Body of pancreas (tissue), 4 donors: ENCODE measurements at regions not wholly inside any gene's neighbourhood (a gene's known extent, or its start where the extent isn't known, plus 50 kb on each side); places are given as distances from the start of the nearest gene placed in this dataset.

Experiments
- ATAC-seq: fragments of 150-250 bp; one replicate; pipeline ENCODE4 v1.9.1; 2016
- DNase-seq, 4 donors: peaks; one replicate each; pipeline ENCODE4 v3.0.0-alpha.2; 2019
- H3K27ac ChIP-seq, 4 donors: fragments of 200-600 bp; sonication (generic); 1 replicate in 3 of 4; 2 replicates in 1 of 4; pipeline versions ENCODE4 v1.5.1 to v1.6.1; 2016 to 2019; ENCODE audit warnings: mild to moderate bottlenecking in 1 of 4, mixed read lengths in 1 of 4, moderate library complexity in 1 of 4
- H3K27me3 ChIP-seq, 2 donors: fragments of 200-600 bp; sonication (generic); one replicate each; pipeline ENCODE4 v1.6.0; 2016; ENCODE audit warnings: mild to moderate bottlenecking in 1 of 2
- H3K36me3 ChIP-seq, 2 donors: fragments of 200-600 bp; sonication (generic); replicated peaks in 1 of 2; 2 replicates each; pipeline ENCODE4 v1.5.1; 2016; ENCODE audit warnings: low read depth in 2 of 2; ENCODE audit not compliant: insufficient read depth in 1 of 2
- H3K4me1 ChIP-seq: fragments of 200-600 bp; sonication (generic); one replicate; pipeline ENCODE4 v1.6.0; 2016
- H3K4me3 ChIP-seq, 2 donors: fragments of 200-600 bp; sonication (generic); 1 replicate in 1 of 2; 2 replicates in 1 of 2; pipeline ENCODE4 v1.5.1; 2016 to 2019
- H3K9me3 ChIP-seq, 3 donors: fragments of 200-600 bp; sonication (generic); 1 replicate in 2 of 3; 2 replicates in 1 of 3; pipeline ENCODE4 v1.5.1; 2016
- CTCF ChIP-seq, 7 experiments: fragments of 450-650 bp in 4 of 7; fragments of 200-600 bp in 3 of 7; sonication (generic) in 3 of 7; IDR thresholded peaks; one replicate each; pipeline ENCODE4 v1.5.1; 2016 to 2019; ENCODE audit warnings: antibody characterized with exemption in 7 of 7
- POLR2A ChIP-seq, 3 donors: fragments of 450-650 bp; IDR thresholded peaks; one replicate each; pipeline ENCODE4 v1.6.1; 2016; ENCODE audit warnings: antibody characterized with exemption in 3 of 3, mild to moderate bottlenecking in 2 of 3
- WGBS, 2 donors: methylation state at CpG; one replicate each; pipeline ENCODE4 v1.1.5; 2017; 5-methylcytosine and 5-hydroxymethylcytosine counted together
- intact Hi-C: fragments of 100-400 bp; cut with DNase I; formaldehyde crosslinking; loops from one replicate; pipeline ENCODE4 v1.15.1; 2023

DNA sequence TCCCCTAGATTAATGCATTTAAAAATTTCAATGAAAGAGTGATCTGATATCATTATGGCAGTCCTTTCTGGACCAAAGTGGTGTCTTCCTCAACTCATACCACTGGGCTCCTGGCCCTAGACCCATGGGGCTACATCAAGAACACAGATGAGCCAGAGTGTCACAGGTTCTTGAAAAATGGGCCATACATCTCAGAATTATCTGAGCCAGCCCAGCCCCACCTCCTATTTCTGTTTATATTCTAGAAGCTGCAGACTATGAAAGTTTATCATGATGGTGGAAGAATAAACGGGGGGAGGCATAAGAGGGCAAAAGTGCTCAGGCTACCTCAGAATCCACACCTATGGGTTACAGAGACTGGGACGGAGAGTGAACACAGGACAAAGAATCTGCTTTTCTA lies 120.6 kb upstream of the TACR1 start:
- H3K9me3 ChIP-seq = no peaks in the 10 kb centered on the region
- intact Hi-C loops = no loop called here
- ATAC-seq (no peak), DNase-seq (no peak)
- WGBS, 2 donors = 77 to 81% methylated on average over 2 of the region's 2 CpGs
- no peaks in the 10 kb centered on the region for H3K36me3 ChIP-seq
- H3K27me3 ChIP-seq = no peaks in the 10 kb centered on the region
- TF ChIP-seq POLR2A (IDR thresholded peaks at IDR 0.05) (no peak), CTCF (IDR thresholded peaks at IDR 0.05) (no peak)
- H3K27ac ChIP-seq = no peak overlapping the region
- H3K4me1 ChIP-seq = no peaks in the 10 kb centered on the region
- no peak overlapping the region for H3K4me3 ChIP-seq

- no peak overlapping the region for H3K27ac ChIP-seq
- H3K36me3 ChIP-seq = no peaks in the 10 kb centered on the region
- no peak for TF ChIP-seq POLR2A (IDR thresholded peaks at IDR 0.05)
- no peak for TF ChIP-seq CTCF (IDR thresholded peaks at IDR 0.05)
- no peak overlapping the region for H3K4me3 ChIP-seq
- no peaks in the 10 kb centered on the region for H3K9me3 ChIP-seq
- H3K27me3 ChIP-seq = no peaks in the 10 kb centered on the region
- no peaks in the 10 kb centered on the region for H3K4me1 ChIP-seq
- intact Hi-C loops = no loop called here
- WGBS, 2 donors = 71 to 79% methylated on average over 1 of the region's 1 CpG
- no peak for ATAC-seq
- no peak for DNase-seq
These were observed 118.5 kb upstream of the TACR1 start for GRCh38 chr2:75317802-75318201.

- no peaks in the 10 kb centered on the region for H3K4me1 ChIP-seq
- intact Hi-C loops = no loop called here
- no peak overlapping the region for H3K4me3 ChIP-seq
- WGBS, 2 donors = 52 to 56% methylated on average over 2 of the region's 2 CpGs
- H3K27me3 ChIP-seq = no peaks in the 10 kb centered on the region
- no peaks in the 10 kb centered on the region for H3K36me3 ChIP-seq
- TF ChIP-seq CTCF (IDR thresholded peaks at IDR 0.05) = no peak
- no peak for TF ChIP-seq POLR2A (IDR thresholded peaks at IDR 0.05)
- DNase-seq (no peak), ATAC-seq (no peak)
- H3K27ac ChIP-seq = no peak overlapping the region
- H3K9me3 ChIP-seq = no peaks in the 10 kb centered on the region
These were observed 118.0 kb upstream of the TACR1 start for GRCh38 chr2:75317316-75317715.

DNA sequence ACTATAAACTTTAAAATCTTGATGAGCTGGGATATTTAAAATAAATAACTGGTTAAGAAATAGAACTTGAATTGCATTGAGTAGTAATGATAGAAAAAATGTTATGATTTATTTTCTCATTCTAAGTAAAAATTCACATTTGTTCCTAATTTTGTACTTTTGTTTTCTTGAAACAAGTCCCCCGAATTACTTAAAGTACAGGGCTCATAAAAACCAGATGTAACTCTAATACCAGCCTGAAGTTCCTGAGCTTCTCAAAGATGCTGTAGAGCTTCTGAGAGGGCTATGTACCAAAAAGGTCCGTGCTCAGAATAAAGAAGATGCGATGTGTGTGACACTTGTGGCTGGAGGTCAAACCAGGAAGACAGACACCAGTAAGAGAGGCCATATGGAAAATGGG lies 116.1 kb upstream of the TACR1 start:
- no peaks in the 10 kb centered on the region for H3K4me1 ChIP-seq
- no peak overlapping the region for H3K4me3 ChIP-seq
- no peak overlapping the region for H3K27ac ChIP-seq
- H3K36me3 ChIP-seq = no peaks in the 10 kb centered on the region
- WGBS, 2 donors = 76 to 79% methylated on average over 3 of the region's 3 CpGs
- intact Hi-C loops = no loop called here
- H3K9me3 ChIP-seq = no peaks in the 10 kb centered on the region
- ATAC-seq = no peak
- H3K27me3 ChIP-seq = no peaks in the 10 kb centered on the region
- DNase-seq = no peak
- no peak for TF ChIP-seq CTCF (IDR thresholded peaks at IDR 0.05)
- TF ChIP-seq POLR2A (IDR thresholded peaks at IDR 0.05) = no peak

- no peaks in the 10 kb centered on the region for H3K4me1 ChIP-seq
- intact Hi-C loops = no loop called here
These were observed 112.7 kb upstream of the TACR1 start for GRCh38 chr2:75311993-75312392.

More at GRCh38 chr2:75311993-75312392, 112.7 kb upstream of the TACR1 start:
- H3K27me3 ChIP-seq = no peaks in the 10 kb centered on the region
- no peaks in the 10 kb centered on the region for H3K36me3 ChIP-seq
- H3K27ac ChIP-seq = no peak overlapping the region
- no peak for TF ChIP-seq POLR2A (IDR thresholded peaks at IDR 0.05)
- no peak for TF ChIP-seq CTCF (IDR thresholded peaks at IDR 0.05)
- H3K4me3 ChIP-seq = no peak overlapping the region
- DNase-seq (no peak), ATAC-seq (no peak)
- WGBS, 2 donors = 52 to 58% methylated on average over 4 of the region's 4 CpGs
- no peaks in the 10 kb centered on the region for H3K9me3 ChIP-seq
